ENCODE measurements at regions not wholly inside any gene's neighbourhood (a gene's known extent, or its start where the extent isn't known, plus 50 kb on each side); places are given as distances from the start of the nearest gene placed in this dataset.

DNA sequence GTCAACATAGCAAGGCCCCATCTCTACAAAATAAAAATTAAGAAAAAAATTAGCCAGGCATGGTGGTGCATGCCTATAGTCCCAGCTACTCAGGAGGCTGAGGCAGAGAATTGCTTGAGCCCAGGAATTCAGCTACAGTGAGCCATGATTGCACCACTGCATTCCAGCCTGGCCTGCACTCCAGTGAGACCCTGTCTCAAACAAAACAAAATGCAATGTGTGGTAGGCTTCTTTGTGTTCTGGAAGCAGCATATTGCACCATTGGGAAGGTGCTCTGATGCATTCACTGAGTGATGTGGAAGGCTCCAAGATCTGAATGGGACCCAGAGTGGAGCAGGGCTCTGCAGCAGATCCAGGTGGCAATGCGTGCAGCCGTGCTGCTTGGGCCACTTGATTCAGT lies 99.6 kb upstream of the COG2 start:
- TF ChIP-seq ZFP30 (CRISPR knock-in tag; IDR thresholded peaks at IDR 0.05) (no peak), PPARA (CRISPR knock-in tag; IDR thresholded peaks at IDR 0.05; ENCODE audit: borderline replicate concordance) (no peak), PATZ1 (CRISPR knock-in tag; IDR thresholded peaks at IDR 0.05; ENCODE audit: borderline replicate concordance) (no peak), ZNF70 (CRISPR knock-in tag; IDR thresholded peaks at IDR 0.05) (no peak), TOX (CRISPR knock-in tag; IDR thresholded peaks at IDR 0.05; ENCODE audit: borderline replicate concordance) (no peak), ZC3H10 (CRISPR knock-in tag; IDR thresholded peaks at IDR 0.05) (no peak), TCF4 (CRISPR knock-in tag; IDR thresholded peaks at IDR 0.05; ENCODE audit: borderline replicate concordance) (no peak), ARNTL (CRISPR knock-in tag; IDR thresholded peaks at IDR 0.05; ENCODE audit: borderline replicate concordance, low read depth) (no peak)
- TF ChIP-seq, protein P1, sequence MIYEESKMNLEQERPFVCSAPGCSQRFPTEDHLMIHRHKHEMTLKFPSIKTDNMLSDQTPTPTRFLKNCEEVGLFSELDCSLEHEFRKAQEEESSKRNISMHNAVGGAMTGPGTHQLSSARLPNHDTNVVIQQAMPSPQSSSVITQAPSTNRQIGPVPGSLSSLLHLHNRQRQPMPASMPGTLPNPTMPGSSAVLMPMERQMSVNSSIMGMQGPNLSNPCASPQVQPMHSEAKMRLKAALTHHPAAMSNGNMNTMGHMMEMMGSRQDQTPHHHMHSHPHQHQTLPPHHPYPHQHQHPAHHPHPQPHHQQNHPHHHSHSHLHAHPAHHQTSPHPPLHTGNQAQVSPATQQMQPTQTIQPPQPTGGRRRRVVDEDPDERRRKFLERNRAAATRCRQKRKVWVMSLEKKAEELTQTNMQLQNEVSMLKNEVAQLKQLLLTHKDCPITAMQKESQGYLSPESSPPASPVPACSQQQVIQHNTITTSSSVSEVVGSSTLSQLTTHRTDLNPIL (CRISPR knock-in tag; IDR thresholded peaks at IDR 0.05; ENCODE audit: low read depth): no peak
